Spleen (tissue), 11 donors: ENCODE measurements at regions not wholly inside any gene's neighbourhood (a gene's known extent, or its start where the extent isn't known, plus 50 kb on each side); places are given as distances from the start of the nearest gene placed in this dataset.

ENCODE experiments used
- DNase-seq: peaks from one replicate; pipeline ENCODE4 v3.0.0-alpha.2; 2020
- H3K27ac ChIP-seq, 8 donors: fragments of 200-600 bp; sonication (generic) in 7 of 8; 1 replicate in 4 of 8; 2 replicates in 4 of 8; pipeline versions ENCODE4 v1.5.0 to v1.8.0; 2016 to 2021; ENCODE audit warnings: inconsistent platforms in 4 of 8, mild to moderate bottlenecking in 4 of 8, moderate library complexity in 1 of 8
- H3K27me3 ChIP-seq, 7 donors: fragments of 200-600 bp; sonication (generic) in 6 of 7; replicated peaks in 1 of 7; 1 replicate in 4 of 7; 2 replicates in 3 of 7; pipeline versions ENCODE4 v1.5.0 to v1.8.0; 2016 to 2021; ENCODE audit warnings: inconsistent platforms in 3 of 7, mild to moderate bottlenecking in 1 of 7
- H3K36me3 ChIP-seq, 6 donors: fragments of 200-600 bp; sonication (generic) in 5 of 6; 1 replicate in 4 of 6; 2 replicates in 2 of 6; pipeline versions ENCODE4 v1.5.0 to v1.8.0; 2016 to 2021; ENCODE audit warnings: inconsistent platforms in 2 of 6
- H3K4me1 ChIP-seq, 6 donors: fragments of 200-600 bp; sonication (generic) in 5 of 6; 1 replicate in 3 of 6; 2 replicates in 3 of 6; pipeline versions ENCODE4 v1.5.0 to v1.8.0; 2016 to 2021; ENCODE audit warnings: inconsistent platforms in 3 of 6
- H3K4me3 ChIP-seq, 8 donors: fragments of 200-600 bp; sonication (generic) in 7 of 8; 1 replicate in 4 of 8; 2 replicates in 4 of 8; pipeline versions ENCODE4 v1.5.0 to v1.8.0; 2016 to 2021; ENCODE audit warnings: inconsistent platforms in 4 of 8, mild to moderate bottlenecking in 4 of 8, moderate library complexity in 2 of 8
- H3K9me3 ChIP-seq, 8 donors: fragments of 200-600 bp; sonication (generic) in 7 of 8; 1 replicate in 4 of 8; 2 replicates in 4 of 8; pipeline versions ENCODE4 v1.5.0 to v1.8.0; 2016 to 2021; ENCODE audit warnings: inconsistent platforms in 4 of 8
- CTCF ChIP-seq, 11 experiments: fragments of 200-600 bp in 7 of 11; fragments of 450-650 bp in 4 of 11; sonication (generic) in 4 of 11; IDR thresholded peaks in 8 of 11; conservative IDR thresholded peaks in 3 of 11; 1 replicate in 7 of 11; 2 replicates in 4 of 11; pipeline versions ENCODE4 v1.4.0 to v1.8.0; 2016 to 2021; ENCODE audit warnings: antibody characterized with exemption in 11 of 11, inconsistent platforms in 4 of 11, mild to moderate bottlenecking in 1 of 11
- POLR2A ChIP-seq, 3 donors: fragments of 450-650 bp; IDR thresholded peaks; one replicate each; pipeline ENCODE4 v1.5.1; 2017; ENCODE audit warnings: antibody characterized with exemption in 3 of 3, mild to moderate bottlenecking in 1 of 3
- POLR2AphosphoS5 ChIP-seq, 3 donors: sonication (generic); formaldehyde crosslinking; IDR thresholded peaks; one replicate each; pipeline ENCODE4 v1.5.1; 2017; ENCODE audit warnings: antibody characterized with exemption in 3 of 3
- WGBS, 5 donors: extraction: QIAGEN DNeasy Blood & Tissue Kit in 3 of 5; methylation state at CpG; one replicate each; pipeline versions ENCODE4 v1.1.5 to v1.1.7; 2013 to 2018; 5-methylcytosine and 5-hydroxymethylcytosine counted together
- intact Hi-C: fragments of 100-400 bp; cut with DNase I; formaldehyde crosslinking; loops from one replicate; pipeline ENCODE4 v1.15.0; 2023; ENCODE audit warnings: low total_unique reads
- donor health status: healthy with polysubstance abuse.
- donor health status: DM: no; HTN: no; CAD: no; lungs with moderate emphysema.
- donor health status: DM: no; HTN: no; CAD: no.
- donor health status: Bipolar disorder and iron deficiency.
- donor health status: healthy.
- donor health status: DM: no; HTN: no; CAD: no.
- donor health status: DM: yes; HTN: yes; CAD: no.

GRCh38 chrX:129111081-129111798 is 412.1 kb downstream of the SMARCA1 start:
- no peak for DNase-seq
- TF ChIP-seq CTCF (IDR thresholded peaks at IDR 0.05 in 8 of 11, conservative IDR thresholded peaks at IDR 0.05 in 3 of 11) = no peak
- no peak for TF ChIP-seq POLR2A (IDR thresholded peaks at IDR 0.05)
- TF ChIP-seq POLR2AphosphoS5 (IDR thresholded peaks at IDR 0.05) = no peak
- no peak overlapping the region for H3K4me3 ChIP-seq
- H3K9me3 ChIP-seq = no peaks in the 10 kb centered on the region
- WGBS, 5 donors = 76 to 86% (median 86%) methylated on average over 15 of the region's 15 CpGs
- intact Hi-C loops = no loop called here
- H3K36me3 ChIP-seq = no peaks in the 10 kb centered on the region
- no peaks in the 10 kb centered on the region for H3K4me1 ChIP-seq
- H3K27ac ChIP-seq = no peak overlapping the region
- no peaks in the 10 kb centered on the region for H3K27me3 ChIP-seq

- Histone ChIP-seq H3K27ac (no peak overlapping the region), H3K9me3 (no peaks in the 10 kb centered on the region), H3K36me3 (no peaks in the 10 kb centered on the region), H3K4me1 (no peaks in the 10 kb centered on the region), H3K27me3 (no peaks in the 10 kb centered on the region), H3K4me3 (no peak overlapping the region)
- WGBS, 5 donors = 82 to 96% (median 85%) methylated on average over 4 of the region's 4 CpGs
- DNase-seq = no peak
- intact Hi-C loops = no loop called here
- TF ChIP-seq POLR2AphosphoS5 (IDR thresholded peaks at IDR 0.05) (no peak), CTCF (IDR thresholded peaks at IDR 0.05 in 8 of 11, conservative IDR thresholded peaks at IDR 0.05 in 3 of 11) (no peak), POLR2A (IDR thresholded peaks at IDR 0.05) (no peak)
Observed at GRCh38 chrX:129108936-129109335, 414.4 kb downstream of the SMARCA1 start.

DNA sequence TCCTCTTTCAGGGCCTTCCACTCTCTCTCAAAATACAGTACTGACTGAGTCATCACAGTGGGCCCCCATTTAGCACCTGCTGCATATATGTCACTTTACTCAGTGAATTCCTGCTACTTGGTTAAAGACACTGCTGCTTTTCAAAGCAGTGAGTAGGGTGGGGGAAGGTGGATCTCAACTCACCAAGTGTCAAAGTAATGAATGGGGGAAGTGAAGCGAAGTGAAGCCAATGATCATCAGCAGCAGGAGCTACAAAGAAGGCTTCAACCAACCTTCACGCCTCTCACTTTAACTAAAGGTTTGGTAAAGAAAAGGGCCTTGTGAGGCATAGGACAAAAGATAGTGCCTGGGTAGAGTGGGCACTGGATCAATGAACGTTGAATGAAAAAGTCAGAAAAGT is 424.1 kb downstream of the SMARCA1 start:
- no peaks in the 10 kb centered on the region for H3K27me3 ChIP-seq
- H3K4me1 ChIP-seq = no peaks in the 10 kb centered on the region
- H3K36me3 ChIP-seq = no peaks in the 10 kb centered on the region
- no peak for DNase-seq
- TF ChIP-seq POLR2A (IDR thresholded peaks at IDR 0.05) (no peak), POLR2AphosphoS5 (IDR thresholded peaks at IDR 0.05) (no peak), CTCF (IDR thresholded peaks at IDR 0.05 in 8 of 11, conservative IDR thresholded peaks at IDR 0.05 in 3 of 11) (no peak)
- 66 to 83% (median 76%) methylated on average over 3 of the region's 3 CpGs for WGBS, 5 donors
- intact Hi-C loops = no loop called here
- no peaks in the 10 kb centered on the region for H3K9me3 ChIP-seq
- H3K4me3 ChIP-seq = no peak overlapping the region
- no peak overlapping the region for H3K27ac ChIP-seq

DNA sequence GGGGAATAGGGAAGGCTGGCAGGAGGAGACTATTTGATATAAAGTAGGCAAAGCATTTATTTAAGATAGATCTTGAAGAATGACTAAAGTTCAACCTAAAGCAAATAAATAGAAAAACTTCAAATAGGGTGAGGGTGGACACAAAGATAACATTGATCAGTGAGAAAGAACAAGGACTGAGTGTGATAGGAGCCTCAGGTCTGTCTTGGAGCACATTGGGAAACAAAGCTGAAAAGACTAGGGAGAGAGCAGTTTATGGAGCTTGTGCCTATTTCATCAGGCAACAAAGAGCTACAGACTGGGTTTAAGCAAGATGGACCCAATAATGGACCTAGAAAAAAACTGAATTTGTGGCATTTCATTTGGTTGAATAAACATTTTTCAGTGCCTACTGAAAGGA is 425.6 kb downstream of the SMARCA1 start:
- no peaks in the 10 kb centered on the region for H3K4me1 ChIP-seq
- H3K36me3 ChIP-seq = no peaks in the 10 kb centered on the region
- no peak overlapping the region for H3K4me3 ChIP-seq
- no peak overlapping the region for H3K27ac ChIP-seq
- H3K27me3 ChIP-seq = no peaks in the 10 kb centered on the region
- DNase-seq = no peak
- intact Hi-C loops = no loop called here
- H3K9me3 ChIP-seq = no peaks in the 10 kb centered on the region
- TF ChIP-seq CTCF (IDR thresholded peaks at IDR 0.05 in 8 of 11, conservative IDR thresholded peaks at IDR 0.05 in 3 of 11) (no peak), POLR2AphosphoS5 (IDR thresholded peaks at IDR 0.05) (no peak), POLR2A (IDR thresholded peaks at IDR 0.05) (no peak)
